GM13977 (cell line): ENCODE measurements at regions not wholly inside any gene's neighbourhood (a gene's known extent, or its start where the extent isn't known, plus 50 kb on each side); places are given as distances from the start of the nearest gene placed in this dataset.

Source experiments
- DNase-seq: peaks from one replicate; pipeline ENCODE4 v3.0.0; 2012; ENCODE audit warnings: low spot score
- in situ Hi-C: fragments of 300-500 bp; cut with MboI; formaldehyde crosslinking; loops from one replicate; pipeline ENCODE4 v1.12.0; 2022; ENCODE audit warnings: low sequenced_read_pairs, low pct_unique_long_range_greater_than_20kb, mixed read lengths, inconsistent platforms; ENCODE audit not compliant: unreplicated experiment
- TF ChIP-seq, protein P1 (sequence below): IDR thresholded peaks from 2 replicates; pipeline ENCODE4 v1.5.1; 2012; ENCODE audit warnings: mild to moderate bottlenecking, control low read depth; ENCODE audit not compliant: insufficient read depth; ENCODE audit errors: extremely low read depth, missing control alignments

- in situ Hi-C loops: no loop called here
- TF ChIP-seq, protein P1, sequence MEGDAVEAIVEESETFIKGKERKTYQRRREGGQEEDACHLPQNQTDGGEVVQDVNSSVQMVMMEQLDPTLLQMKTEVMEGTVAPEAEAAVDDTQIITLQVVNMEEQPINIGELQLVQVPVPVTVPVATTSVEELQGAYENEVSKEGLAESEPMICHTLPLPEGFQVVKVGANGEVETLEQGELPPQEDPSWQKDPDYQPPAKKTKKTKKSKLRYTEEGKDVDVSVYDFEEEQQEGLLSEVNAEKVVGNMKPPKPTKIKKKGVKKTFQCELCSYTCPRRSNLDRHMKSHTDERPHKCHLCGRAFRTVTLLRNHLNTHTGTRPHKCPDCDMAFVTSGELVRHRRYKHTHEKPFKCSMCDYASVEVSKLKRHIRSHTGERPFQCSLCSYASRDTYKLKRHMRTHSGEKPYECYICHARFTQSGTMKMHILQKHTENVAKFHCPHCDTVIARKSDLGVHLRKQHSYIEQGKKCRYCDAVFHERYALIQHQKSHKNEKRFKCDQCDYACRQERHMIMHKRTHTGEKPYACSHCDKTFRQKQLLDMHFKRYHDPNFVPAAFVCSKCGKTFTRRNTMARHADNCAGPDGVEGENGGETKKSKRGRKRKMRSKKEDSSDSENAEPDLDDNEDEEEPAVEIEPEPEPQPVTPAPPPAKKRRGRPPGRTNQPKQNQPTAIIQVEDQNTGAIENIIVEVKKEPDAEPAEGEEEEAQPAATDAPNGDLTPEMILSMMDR: no peak
- no peak for DNase-seq
Measured at GRCh38 chr9:38316166-38316780, 76.2 kb upstream of the ALDH1B1 start.

GRCh38 chr9:38315085-38315595 lies 77.4 kb upstream of the ALDH1B1 start:
- TF ChIP-seq, protein P1: no peak
- in situ Hi-C loops: no loop called here
- DNase-seq: no peak

GRCh38 chr9:38313421-38313820 lies 79.1 kb upstream of the ALDH1B1 start:
- in situ Hi-C loops: no loop called here
- TF ChIP-seq, protein P1: no peak
- DNase-seq: no peak

- in situ Hi-C loops: no loop called here
- DNase-seq: no peak
- TF ChIP-seq, protein P1: no peak
Measured at GRCh38 chr9:38312406-38312805, 80.1 kb upstream of the ALDH1B1 start.

GRCh38 chr9:38311382-38312270 lies 80.9 kb upstream of the ALDH1B1 start:
- TF ChIP-seq, protein P1: no peak
- in situ Hi-C loops: no loop called here
- no peak for DNase-seq

DNA sequence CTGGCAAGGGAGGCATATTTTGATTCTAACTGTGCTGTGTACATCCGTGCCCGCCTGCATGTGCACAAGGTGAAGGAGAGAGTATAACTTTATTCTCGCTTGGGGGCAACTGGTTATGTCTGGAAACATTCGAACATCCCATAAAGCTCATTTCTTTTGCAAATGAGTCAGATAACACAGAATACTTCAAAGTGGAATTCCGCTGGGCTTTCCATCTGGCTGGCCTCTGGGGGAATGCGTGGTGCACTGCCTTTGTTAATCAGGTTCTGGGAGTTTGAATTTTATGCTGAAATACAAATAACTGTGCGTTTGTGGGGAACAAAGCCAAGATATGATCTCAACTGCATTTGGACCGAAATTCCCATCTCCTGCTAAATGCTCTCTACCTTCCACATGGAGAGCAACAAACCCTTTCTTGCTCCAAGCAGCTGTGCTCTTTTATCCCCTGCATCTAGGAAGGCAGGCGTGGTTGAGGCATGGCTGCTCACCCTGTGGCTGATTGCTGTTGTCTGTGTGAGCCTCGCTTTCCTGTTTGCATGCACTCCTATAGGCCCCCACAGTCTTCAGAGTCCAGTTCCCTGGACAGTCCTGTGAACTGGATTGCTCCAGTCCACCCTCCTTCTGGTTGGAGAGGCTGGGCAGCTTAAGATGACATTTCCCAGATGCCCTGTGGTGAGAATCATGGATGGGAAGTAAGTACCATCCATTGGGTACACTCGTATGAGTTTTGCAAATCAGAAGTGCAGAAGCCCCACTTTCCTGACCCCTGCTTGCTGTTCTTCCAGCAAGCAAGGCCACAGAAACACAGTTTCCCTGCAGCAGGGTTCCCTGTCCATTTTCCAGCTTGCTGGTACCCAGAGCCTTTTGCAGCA lies 82.9 kb upstream of the ALDH1B1 start:
- DNase-seq: no peak
- in situ Hi-C loops: no loop called here
- TF ChIP-seq, protein P1: no peak
